HUES6 (cell line): ENCODE measurements at regions not wholly inside any gene's neighbourhood (a gene's known extent, or its start where the extent isn't known, plus 50 kb on each side); places are given as distances from the start of the nearest gene placed in this dataset.
A peak's percentile ranks its signal among the peaks of the same experiment; 100 is the strongest.

Experiments used
- H3K27ac ChIP-seq: 2 replicates; pipeline ENCODE4 v1.7.0; 2013; ENCODE audit warnings: low read depth, mild to moderate bottlenecking, low read length, inconsistent platforms
- H3K27me3 ChIP-seq: 2 replicates; pipeline ENCODE4 v1.6.1; 2013; ENCODE audit warnings: low read length; ENCODE audit not compliant: control insufficient read depth, insufficient read depth
- H3K36me3 ChIP-seq: 2 replicates; pipeline ENCODE4 v1.6.1; 2013; ENCODE audit warnings: low read length; ENCODE audit not compliant: control insufficient read depth, insufficient read depth
- H3K4me1 ChIP-seq: 2 replicates; pipeline ENCODE4 v1.6.1; 2013; ENCODE audit warnings: low read length; ENCODE audit not compliant: control insufficient read depth, insufficient read depth
- H3K4me3 ChIP-seq: 2 replicates; pipeline ENCODE4 v1.5.1; 2013; ENCODE audit warnings: low read depth, low read length
- H3K9ac ChIP-seq: one replicate; pipeline ENCODE4 v1.6.1; 2013; ENCODE audit warnings: mild to moderate bottlenecking, low read length
- H3K9me3 ChIP-seq: 2 replicates; pipeline ENCODE4 v1.6.1; 2013; ENCODE audit warnings: low read depth, low read length; ENCODE audit not compliant: control insufficient read depth, insufficient read depth

- no peaks in the 10 kb centered on the region for H3K4me1 ChIP-seq
- H3K9ac ChIP-seq: no peak overlapping the region
- no peaks in the 10 kb centered on the region for H3K27me3 ChIP-seq
- no peaks in the 10 kb centered on the region for H3K36me3 ChIP-seq
- no peak overlapping the region for H3K27ac ChIP-seq
- H3K4me3 ChIP-seq: no peak overlapping the region
- H3K9me3 ChIP-seq: no peaks in the 10 kb centered on the region
Measured at GRCh38 chr16:5951486-5951885, 853.9 kb upstream of the EEF2KMT start.

- no peak overlapping the region for H3K27ac ChIP-seq
- H3K36me3 ChIP-seq: no peaks in the 10 kb centered on the region
- H3K27me3 ChIP-seq: no peaks in the 10 kb centered on the region
- H3K9me3 ChIP-seq: peaks cover 7% of the 10 kb centered on the region; the same call in 1 of the 2 replicates
- no peak overlapping the region for H3K9ac ChIP-seq
- no peak overlapping the region for H3K4me3 ChIP-seq
- no peaks in the 10 kb centered on the region for H3K4me1 ChIP-seq
Measured at GRCh38 chr16:5944971-5945370, 847.4 kb upstream of the EEF2KMT start.

DNA sequence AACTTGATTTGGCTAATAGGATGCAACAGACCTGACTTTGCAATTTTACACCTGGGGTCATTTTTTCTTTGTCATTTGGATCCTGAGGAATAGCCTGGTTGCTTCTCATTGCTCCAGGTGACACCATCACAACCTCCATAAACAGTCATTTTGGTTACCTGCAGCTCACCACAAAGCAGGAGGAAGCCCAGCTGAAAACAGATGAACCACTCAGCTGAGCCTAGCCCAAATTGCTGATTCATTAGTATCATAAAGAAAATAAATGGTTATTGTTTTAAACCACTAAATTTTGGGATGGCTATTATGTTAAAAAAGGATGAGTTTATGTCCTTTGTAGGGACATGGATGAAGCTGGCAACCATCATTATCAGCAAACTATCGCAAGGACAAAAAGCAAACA lies 841.0 kb upstream of the EEF2KMT start:
- Histone ChIP-seq H3K36me3 (no peaks in the 10 kb centered on the region), H3K4me1 (peaks cover under 1% of the 10 kb centered on the region; the same call in 1 of the 2 replicates), H3K9ac (no peak overlapping the region), H3K27me3 (no peaks in the 10 kb centered on the region), H3K9me3 (peaks cover 27% of the 10 kb centered on the region), H3K4me3 (no peak overlapping the region), H3K27ac (no peak overlapping the region)

DNA sequence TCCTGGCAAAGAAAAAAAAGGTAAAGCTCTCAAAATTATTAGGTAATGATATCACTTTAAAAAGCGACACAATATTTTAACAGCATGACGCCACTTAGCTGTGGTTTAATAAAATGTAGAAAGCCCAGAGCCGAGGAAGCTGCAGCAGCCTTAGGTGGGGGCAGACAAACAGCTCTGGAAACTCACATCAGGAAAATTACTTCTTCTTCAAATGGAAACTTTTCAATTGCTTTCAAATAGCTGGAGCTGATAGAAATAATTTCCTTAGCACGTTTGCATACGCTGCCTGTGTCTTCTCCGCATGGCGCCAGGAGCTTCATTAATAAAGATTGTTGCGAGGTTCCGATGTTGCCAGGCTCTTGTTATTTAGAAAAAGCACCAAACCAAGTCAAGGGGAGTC lies 835.3 kb upstream of the EEF2KMT start:
- H3K4me1 ChIP-seq: peaks cover 33% of the 10 kb centered on the region
- no peaks in the 10 kb centered on the region for H3K36me3 ChIP-seq
- H3K4me3 ChIP-seq: no peak overlapping the region
- no peak overlapping the region for H3K27ac ChIP-seq
- H3K9me3 ChIP-seq: peaks cover 2% of the 10 kb centered on the region
- no peak overlapping the region for H3K9ac ChIP-seq
- peaks cover 13% of the 10 kb centered on the region for H3K27me3 ChIP-seq

DNA sequence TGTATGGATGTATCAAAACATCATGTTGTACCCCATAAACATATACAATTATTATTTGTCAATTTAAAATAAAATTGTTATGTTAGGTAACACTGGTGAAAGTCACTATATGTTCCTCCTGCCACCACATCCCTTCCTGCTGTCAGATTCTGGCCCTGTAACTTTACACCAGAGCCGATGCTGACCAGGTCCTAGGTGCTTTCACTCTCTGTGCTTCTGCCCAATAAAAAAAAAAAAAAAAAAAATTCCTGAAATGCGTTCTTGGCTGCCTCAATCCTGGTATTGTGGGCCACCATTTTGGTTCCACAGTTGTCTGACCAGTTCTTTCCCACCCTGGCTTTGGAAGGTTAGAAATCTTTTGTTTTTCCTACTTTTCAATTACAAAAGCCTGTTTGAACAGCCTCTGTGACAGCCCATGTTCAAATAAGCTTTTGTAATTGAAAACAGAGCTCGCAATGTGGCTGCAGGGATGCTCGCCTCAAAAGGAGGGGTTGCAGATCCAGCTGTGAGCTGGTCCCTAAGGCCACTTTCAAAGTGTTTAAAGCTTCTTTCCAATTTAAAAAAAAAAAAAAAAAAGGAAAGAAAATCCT lies 831.0 kb upstream of the EEF2KMT start:
- H3K27ac ChIP-seq: no peak overlapping the region
- no peaks in the 10 kb centered on the region for H3K9me3 ChIP-seq
- H3K9ac ChIP-seq: no peak overlapping the region
- no peaks in the 10 kb centered on the region for H3K36me3 ChIP-seq
- peaks cover 52% of the 10 kb centered on the region for H3K4me1 ChIP-seq
- H3K27me3 ChIP-seq: peaks cover 17% of the 10 kb centered on the region
- H3K4me3 ChIP-seq: no peak overlapping the region

- Histone ChIP-seq H3K4me3 (0 out of 2 replicates have a peak overlapping the region, but pooled peaks have one; percentile 14), H3K27me3 (peaks cover 4% of the 10 kb centered on the region; the same call in 1 of the 2 replicates), H3K27ac (peak overlapping the region; percentile 4; the same call in 1 of the 2 replicates), H3K36me3 (no peaks in the 10 kb centered on the region), H3K9me3 (no peaks in the 10 kb centered on the region), H3K4me1 (peaks cover 39% of the 10 kb centered on the region), H3K9ac (peak overlapping the region; percentile 8)
Measured at GRCh38 chr16:5925850-5926249, 828.3 kb upstream of the EEF2KMT start.

- Histone ChIP-seq H3K36me3 (no peaks in the 10 kb centered on the region), H3K4me1 (peaks cover 38% of the 10 kb centered on the region), H3K27ac (no peak overlapping the region), H3K9ac (no peak overlapping the region), H3K4me3 (no peak overlapping the region), H3K27me3 (peaks cover 4% of the 10 kb centered on the region; the same call in 1 of the 2 replicates), H3K9me3 (no peaks in the 10 kb centered on the region)
Measured at GRCh38 chr16:5922686-5923085, 825.1 kb upstream of the EEF2KMT start.

DNA sequence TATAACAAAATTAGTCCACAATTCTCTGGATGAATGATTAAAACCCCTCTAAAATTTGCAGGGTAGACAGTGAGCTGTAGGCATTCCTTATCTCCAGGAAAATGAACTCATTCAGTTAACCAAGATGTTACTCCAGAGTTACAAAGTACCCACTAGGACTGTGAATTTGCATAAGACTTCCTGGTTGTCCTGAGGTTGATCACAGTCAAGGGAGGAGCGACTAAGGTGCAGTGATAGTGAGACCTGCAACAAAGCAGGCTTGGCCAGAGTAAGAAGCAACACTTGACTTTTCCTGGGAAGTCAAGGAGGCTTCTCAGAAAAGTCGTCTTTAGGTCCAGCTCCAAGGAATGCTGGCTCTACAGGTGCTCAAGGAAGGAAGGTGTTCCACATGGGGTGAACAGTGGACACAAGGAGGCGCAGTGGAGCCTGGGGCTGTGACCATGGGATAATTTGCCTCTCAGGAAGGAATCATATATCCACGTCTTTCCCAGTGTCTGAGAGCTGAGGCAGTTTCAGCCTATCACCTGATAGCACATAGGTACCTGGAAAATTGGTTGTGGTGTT lies 821.1 kb upstream of the EEF2KMT start:
- no peaks in the 10 kb centered on the region for H3K36me3 ChIP-seq
- no peak overlapping the region for H3K27ac ChIP-seq
- no peaks in the 10 kb centered on the region; the same call in 1 of the 2 replicates for H3K27me3 ChIP-seq
- H3K4me3 ChIP-seq: no peak overlapping the region
- no peaks in the 10 kb centered on the region for H3K9me3 ChIP-seq
- no peak overlapping the region for H3K9ac ChIP-seq
- H3K4me1 ChIP-seq: peaks cover 38% of the 10 kb centered on the region

DNA sequence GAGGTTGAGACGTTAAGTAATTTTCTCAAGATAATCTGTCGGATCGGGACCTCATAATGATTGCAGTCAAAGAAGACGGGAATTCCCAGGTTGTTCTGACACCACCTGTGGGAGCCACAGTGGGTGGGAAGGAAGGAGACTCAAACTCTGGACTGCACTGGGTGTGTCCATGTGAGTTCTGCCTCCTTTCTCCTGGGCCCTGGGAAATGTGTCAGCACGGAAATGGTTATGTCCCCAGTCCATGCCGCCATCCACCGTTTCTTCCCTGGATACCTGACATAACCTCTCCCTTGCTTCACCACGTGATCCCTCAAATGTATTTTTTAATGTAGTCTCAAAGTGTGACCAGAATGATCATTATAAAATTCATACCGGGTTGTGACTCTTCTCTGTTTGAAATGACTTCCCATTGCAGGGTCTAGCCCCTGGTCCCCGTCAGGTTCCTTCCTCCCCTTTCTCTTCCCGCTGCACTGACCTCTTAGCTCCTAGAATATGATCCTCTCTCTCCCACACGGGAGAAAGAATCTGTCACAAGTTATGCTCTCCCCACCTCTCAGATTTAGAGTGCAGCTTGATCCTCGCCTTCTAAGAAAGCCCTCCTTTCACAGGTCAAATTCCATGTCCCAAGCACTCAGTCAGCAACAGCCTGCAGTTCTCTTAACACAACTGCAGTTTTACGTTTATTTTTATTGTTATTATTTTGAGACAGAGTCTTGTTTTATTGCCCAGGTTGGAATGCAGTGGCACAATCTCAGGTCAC lies 820.0 kb upstream of the EEF2KMT start:
- no peaks in the 10 kb centered on the region; the same call in 1 of the 2 replicates for H3K27me3 ChIP-seq
- H3K9me3 ChIP-seq: no peaks in the 10 kb centered on the region
- no peak overlapping the region for H3K9ac ChIP-seq
- H3K36me3 ChIP-seq: no peaks in the 10 kb centered on the region
- no peak overlapping the region for H3K27ac ChIP-seq
- peaks cover 34% of the 10 kb centered on the region for H3K4me1 ChIP-seq
- H3K4me3 ChIP-seq: no peak overlapping the region

- Histone ChIP-seq H3K9ac (no peak overlapping the region), H3K27me3 (no peaks in the 10 kb centered on the region; the same call in 1 of the 2 replicates), H3K36me3 (no peaks in the 10 kb centered on the region), H3K4me1 (peaks cover 33% of the 10 kb centered on the region), H3K9me3 (no peaks in the 10 kb centered on the region), H3K4me3 (no peak overlapping the region), H3K27ac (no peak overlapping the region)
Measured at GRCh38 chr16:5916711-5917191, 819.2 kb upstream of the EEF2KMT start.

GRCh38 chr16:5911241-5911640 lies 813.6 kb upstream of the EEF2KMT start:
- Histone ChIP-seq H3K4me3 (no peak overlapping the region), H3K9me3 (no peaks in the 10 kb centered on the region), H3K9ac (no peak overlapping the region), H3K4me1 (peaks cover 6% of the 10 kb centered on the region), H3K27me3 (no peaks in the 10 kb centered on the region; the same call in 1 of the 2 replicates), H3K27ac (no peak overlapping the region), H3K36me3 (no peaks in the 10 kb centered on the region)
